Keratinocyte (primary cell): ENCODE measurements at regions not wholly inside any gene's neighbourhood (a gene's known extent, or its start where the extent isn't known, plus 50 kb on each side); places are given as distances from the start of the nearest gene placed in this dataset.

Source experiments
- DNase-seq: peaks from one replicate; pipeline ENCODE4 v3.0.0-alpha.2; 2011; ENCODE audit warnings: low read depth, missing footprints, low spot score
- FAIRE-seq: peaks from 2 replicates; lab custom pipeline; 2011; peaks lifted over from hg19 to GRCh38; lab: Jason Lieb, UNC
- H2AFZ ChIP-seq: 2 replicates; pipeline ENCODE4 v1.6.0; 2012; ENCODE audit warnings: low read length, control low read depth, inconsistent platforms; ENCODE audit not compliant: control insufficient read depth
- H3K27ac ChIP-seq: 2 replicates; pipeline ENCODE4 v1.5.1; 2011; ENCODE audit warnings: low read length; ENCODE audit not compliant: control insufficient read depth, insufficient read depth
- H3K27me3 ChIP-seq: 3 replicates; pipeline ENCODE4 v1.6.0; 2011; ENCODE audit warnings: low read length; ENCODE audit not compliant: control insufficient read depth, insufficient read depth; ENCODE audit errors: extremely low read depth
- H3K36me3 ChIP-seq, 2 experiments: 2 replicates in 1 of 2; 3 replicates in 1 of 2; pipeline ENCODE4 v1.5.1; 2011; ENCODE audit warnings: low read length in 2 of 2, mild to moderate bottlenecking in 1 of 2; ENCODE audit not compliant: control insufficient read depth in 2 of 2, insufficient read depth in 2 of 2; ENCODE audit errors: extremely low read depth in 1 of 2
- H3K4me1 ChIP-seq: 3 replicates; pipeline ENCODE4 v1.5.1; 2011; ENCODE audit warnings: low read length; ENCODE audit not compliant: control insufficient read depth, insufficient read depth; ENCODE audit errors: extremely low read depth
- H3K4me2 ChIP-seq: 3 replicates; pipeline ENCODE4 v1.6.0; 2011; ENCODE audit warnings: low read depth, low read length; ENCODE audit not compliant: control insufficient read depth, insufficient read depth; ENCODE audit errors: extremely low read depth
- H3K4me3 ChIP-seq, 3 experiments: fragments of 200-600 bp in 1 of 3; sonication (generic) in 1 of 3; 2 replicates in 2 of 3; 3 replicates in 1 of 3; pipeline ENCODE4 v1.5.1; 2011 to 2016; ENCODE audit warnings: low read length in 3 of 3, mild to moderate bottlenecking in 3 of 3, control low read depth in 2 of 3, inconsistent platforms in 1 of 3, low read depth in 1 of 3, mixed read lengths in 1 of 3, mixed run types in 1 of 3, moderate library complexity in 1 of 3; ENCODE audit not compliant: control insufficient read depth in 2 of 3, insufficient read depth in 2 of 3; ENCODE audit errors: extremely low read depth in 1 of 3
- H3K79me2 ChIP-seq: 2 replicates; pipeline ENCODE4 v1.6.0; 2012; ENCODE audit warnings: low read length; ENCODE audit not compliant: control insufficient read depth, insufficient read depth
- H3K9ac ChIP-seq: 3 replicates; pipeline ENCODE4 v1.6.0; 2011; ENCODE audit warnings: low read length; ENCODE audit not compliant: control insufficient read depth, insufficient read depth; ENCODE audit errors: extremely low read depth
- H3K9me1 ChIP-seq: 3 replicates; pipeline ENCODE4 v1.6.0; 2011; ENCODE audit warnings: low read length; ENCODE audit not compliant: control insufficient read depth, insufficient read depth; ENCODE audit errors: extremely low read depth
- H3K9me3 ChIP-seq: 2 replicates; pipeline ENCODE4 v1.5.1; 2012; ENCODE audit warnings: low read depth, low read length; ENCODE audit not compliant: control insufficient read depth
- H4K20me1 ChIP-seq: 3 replicates; pipeline ENCODE4 v1.6.0; 2011; ENCODE audit warnings: low read length; ENCODE audit not compliant: control insufficient read depth, insufficient read depth; ENCODE audit errors: extremely low read depth
- EZH2 ChIP-seq: IDR thresholded peaks from one replicate; pipeline ENCODE4 v1.6.1; 2012; ENCODE audit warnings: inconsistent platforms, mild to moderate bottlenecking, low read length, moderate library complexity
- dilution Hi-C: fragments of 300-500 bp; cut with MboI; formaldehyde crosslinking; loops from one replicate; pipeline ENCODE4 v1.7.0; 2020; ENCODE audit warnings: low sequenced_read_pairs; ENCODE audit not compliant: extremely low pct_ligation_motif_present
- TF ChIP-seq, protein P1 (sequence below), 3 experiments: IDR thresholded peaks in 1 of 3; conservative IDR thresholded peaks in 1 of 3; optimal IDR thresholded peaks in 1 of 3; 2 replicates in 2 of 3; 3 replicates in 1 of 3; pipeline versions ENCODE3 to v1.5.1; 2011; ENCODE audit warnings: low read length in 3 of 3, mild to moderate bottlenecking in 3 of 3, moderate library complexity in 2 of 3, control low read depth in 1 of 3, inconsistent platforms in 1 of 3; ENCODE audit not compliant: insufficient read depth in 2 of 3; ENCODE audit errors: extremely low read depth in 1 of 3

DNA sequence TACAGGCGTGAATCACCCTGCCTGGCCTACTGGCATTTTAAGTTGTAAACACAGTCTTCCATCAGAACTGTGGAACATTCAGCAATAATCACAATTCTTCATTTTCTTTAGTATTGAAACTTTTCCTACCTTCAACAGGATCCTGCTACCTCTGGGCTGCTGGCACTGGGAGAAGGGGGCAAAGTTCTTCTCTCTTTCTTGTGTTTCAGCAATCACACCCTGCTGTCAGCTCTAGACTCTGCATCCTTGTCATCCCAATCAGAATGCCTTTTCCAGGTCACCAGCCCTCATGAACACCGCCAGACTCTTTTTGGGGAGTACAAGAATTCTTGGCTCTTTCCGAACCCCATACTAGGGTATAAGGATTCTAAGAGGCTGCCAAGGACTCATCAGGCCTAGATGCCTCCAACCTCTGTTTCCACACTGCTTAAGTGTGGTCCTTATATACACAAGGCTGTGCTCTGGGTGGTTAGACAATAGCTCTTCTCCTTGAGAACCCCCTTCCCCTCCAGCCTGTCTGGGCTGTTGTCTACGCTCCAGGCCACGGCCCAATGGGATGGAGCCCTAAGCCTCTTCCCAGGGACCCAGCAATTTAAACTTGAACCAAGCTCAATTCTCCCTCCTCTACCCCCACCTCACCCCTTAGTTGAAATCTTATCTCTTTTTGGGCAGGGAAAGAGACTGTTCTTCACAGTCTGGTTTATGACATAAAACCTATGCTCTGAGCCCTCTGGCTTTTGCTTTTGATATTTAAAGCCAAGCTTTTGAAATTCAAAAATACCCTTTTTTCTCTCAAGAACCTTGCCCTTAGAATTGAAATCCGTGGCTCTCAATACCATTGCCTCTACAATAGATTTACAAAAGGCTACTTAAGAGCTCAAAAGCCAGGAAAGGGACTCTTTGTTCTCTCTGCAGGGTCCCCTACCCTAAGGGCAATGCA, 327.4 kb downstream of the BUD13 start:
- no peak for FAIRE-seq
- TF ChIP-seq, protein P1, sequence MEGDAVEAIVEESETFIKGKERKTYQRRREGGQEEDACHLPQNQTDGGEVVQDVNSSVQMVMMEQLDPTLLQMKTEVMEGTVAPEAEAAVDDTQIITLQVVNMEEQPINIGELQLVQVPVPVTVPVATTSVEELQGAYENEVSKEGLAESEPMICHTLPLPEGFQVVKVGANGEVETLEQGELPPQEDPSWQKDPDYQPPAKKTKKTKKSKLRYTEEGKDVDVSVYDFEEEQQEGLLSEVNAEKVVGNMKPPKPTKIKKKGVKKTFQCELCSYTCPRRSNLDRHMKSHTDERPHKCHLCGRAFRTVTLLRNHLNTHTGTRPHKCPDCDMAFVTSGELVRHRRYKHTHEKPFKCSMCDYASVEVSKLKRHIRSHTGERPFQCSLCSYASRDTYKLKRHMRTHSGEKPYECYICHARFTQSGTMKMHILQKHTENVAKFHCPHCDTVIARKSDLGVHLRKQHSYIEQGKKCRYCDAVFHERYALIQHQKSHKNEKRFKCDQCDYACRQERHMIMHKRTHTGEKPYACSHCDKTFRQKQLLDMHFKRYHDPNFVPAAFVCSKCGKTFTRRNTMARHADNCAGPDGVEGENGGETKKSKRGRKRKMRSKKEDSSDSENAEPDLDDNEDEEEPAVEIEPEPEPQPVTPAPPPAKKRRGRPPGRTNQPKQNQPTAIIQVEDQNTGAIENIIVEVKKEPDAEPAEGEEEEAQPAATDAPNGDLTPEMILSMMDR (optimal IDR thresholded peaks at IDR 0.05 in 1 of 3, IDR thresholded peaks at IDR 0.05 in 1 of 3, conservative IDR thresholded peaks at IDR 0.05 in 1 of 3; ENCODE audit: extremely low read depth in 1 of 3, insufficient read depth in 2 of 3, low read length in 3 of 3), result no peak
- no peak for TF ChIP-seq EZH2
- H3K4me1 ChIP-seq, result no peaks in the 10 kb centered on the region

DNA sequence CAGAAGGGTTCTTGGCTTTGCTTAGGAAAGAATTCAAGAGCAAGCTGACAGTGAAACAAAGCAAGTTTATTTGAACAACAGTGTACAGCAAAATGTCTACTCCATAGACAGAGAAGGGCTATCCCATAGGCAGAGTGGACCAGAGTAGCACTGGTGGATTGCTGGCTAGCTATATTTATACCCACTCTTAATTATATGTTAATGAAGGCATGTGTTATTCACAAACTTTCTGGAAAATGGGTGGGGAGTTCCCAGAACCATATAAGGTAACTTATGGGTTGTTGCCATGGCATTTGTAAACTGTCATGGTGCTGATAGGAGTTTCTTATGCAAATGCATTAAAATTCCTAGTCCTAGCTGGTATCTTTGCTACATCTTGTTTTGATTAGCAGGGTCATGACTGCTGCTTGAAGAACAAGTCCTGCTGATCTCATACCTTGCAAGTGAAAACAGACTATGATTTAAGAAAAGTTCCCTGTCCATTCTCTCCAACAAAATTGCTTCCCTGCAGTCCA, 330.5 kb downstream of the BUD13 start:
- Histone ChIP-seq H4K20me1 (no peaks in the 10 kb centered on the region), H3K4me2 (no peak overlapping the region), H3K27ac (no peak overlapping the region), H3K79me2 (no peaks in the 10 kb centered on the region), H3K9me1 (no peaks in the 10 kb centered on the region), H3K4me1 (no peaks in the 10 kb centered on the region), H3K36me3 (no peaks in the 10 kb centered on the region), H3K9me3 (no peaks in the 10 kb centered on the region), H2AFZ (no peak overlapping the region), H3K4me3 (no peak overlapping the region), H3K9ac (no peak overlapping the region), H3K27me3 (no peaks in the 10 kb centered on the region)
- TF ChIP-seq EZH2, result no peak
- TF ChIP-seq, protein P1 (optimal IDR thresholded peaks at IDR 0.05 in 1 of 3, IDR thresholded peaks at IDR 0.05 in 1 of 3, conservative IDR thresholded peaks at IDR 0.05 in 1 of 3; ENCODE audit: extremely low read depth in 1 of 3, insufficient read depth in 2 of 3, low read length in 3 of 3), result no peak
- dilution Hi-C loops, result no loop called here
- no peak for DNase-seq
- no peak for FAIRE-seq

More for the DNA sequence above, 327.4 kb downstream of the BUD13 start:
- Histone ChIP-seq H3K9me1 (no peaks in the 10 kb centered on the region), H2AFZ (no peak overlapping the region), H3K4me2 (no peak overlapping the region), H4K20me1 (no peaks in the 10 kb centered on the region), H3K27me3 (no peaks in the 10 kb centered on the region), H3K4me3 (no peak overlapping the region), H3K9ac (no peak overlapping the region), H3K36me3 (no peaks in the 10 kb centered on the region), H3K79me2 (no peaks in the 10 kb centered on the region), H3K9me3 (no peaks in the 10 kb centered on the region), H3K27ac (no peak overlapping the region)
- no peak for DNase-seq
- dilution Hi-C loops, result no loop called here
